RWPE1 (cell line): ENCODE measurements at regions not wholly inside any gene's neighbourhood (a gene's known extent, or its start where the extent isn't known, plus 50 kb on each side); places are given as distances from the start of the nearest gene placed in this dataset.
"Not testable (repeated sequence)": the region's sequence is repeated elsewhere in the genome, so short reads cannot be mapped to it uniquely, and the experiment has no call there.

Experiments used
- CTCF ChIA-PET: fragments of 350-600 bp; sonication (Branson Sonifier 250); formaldehyde crosslinking; extraction: SDS; loops from one replicate; lab custom pipeline; 2021; lab: Yijun Ruan, JAX
- POLR2A ChIA-PET: fragments of 400-600 bp; formaldehyde crosslinking; extraction: SDS; loops from one replicate; lab custom pipeline; 2020; ENCODE audit warnings: antibody characterized with exemption; ENCODE audit not compliant: low non-redundant PET; lab: Yijun Ruan, JAX
- DNase-seq: peaks from one replicate; pipeline ENCODE4 v3.0.0; 2012; ENCODE audit warnings: low spot score
- H3K27ac ChIP-seq: fragments of 450-650 bp; 2 replicates; pipeline ENCODE4 v1.5.1; 2017
- TF ChIP-seq, protein P1 (sequence below): fragments of 450-650 bp; conservative IDR thresholded peaks from 2 replicates; pipeline ENCODE4 v1.5.1; 2017; ENCODE audit warnings: low read depth, mild to moderate bottlenecking

DNA sequence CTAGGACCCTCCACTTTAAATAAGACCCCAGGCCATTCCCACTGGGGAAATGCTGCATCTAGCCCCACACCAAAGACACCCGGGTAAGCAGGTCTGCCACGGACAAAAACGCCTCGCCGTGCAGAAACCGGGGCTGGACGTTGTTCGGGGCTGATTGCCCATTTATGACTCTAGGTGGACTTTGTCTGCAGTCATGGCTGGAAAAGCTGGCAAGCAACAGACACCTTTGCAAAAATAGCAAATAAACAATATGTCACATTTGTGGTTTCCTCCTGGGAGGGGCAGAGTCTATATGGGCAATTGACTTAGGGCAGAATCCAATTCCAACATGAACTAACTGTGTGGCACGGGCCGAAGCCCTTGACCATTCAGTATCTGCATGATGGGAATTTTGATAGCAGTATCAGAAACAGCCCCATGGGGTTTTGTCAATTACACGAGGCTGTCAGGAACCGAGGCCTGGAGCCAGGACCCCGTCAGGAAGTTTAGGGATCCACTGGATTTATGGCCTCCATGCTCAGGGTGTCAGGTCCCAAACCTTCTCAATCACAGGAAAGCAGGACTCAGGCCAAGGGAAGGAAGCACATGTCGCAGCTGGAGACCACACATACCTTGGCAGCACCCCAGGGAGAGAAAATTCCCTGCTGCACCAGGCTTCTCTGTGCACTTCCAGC lies 172.8 kb downstream of the OR4M2 start:
- POLR2A ChIA-PET, CTCF ChIA-PET, H3K27ac ChIP-seq, DNase-seq: not testable (repeated sequence)

- H3K27ac ChIP-seq, result no peak overlapping the region
- POLR2A ChIA-PET, result no interaction called here
- CTCF ChIA-PET, result interaction anchor here (0.6 kb wide), 1 partner anchor 18 kb away, joined by 5 read pairs; no protein-coding TSS in a partner anchor
- TF ChIP-seq, protein P1, sequence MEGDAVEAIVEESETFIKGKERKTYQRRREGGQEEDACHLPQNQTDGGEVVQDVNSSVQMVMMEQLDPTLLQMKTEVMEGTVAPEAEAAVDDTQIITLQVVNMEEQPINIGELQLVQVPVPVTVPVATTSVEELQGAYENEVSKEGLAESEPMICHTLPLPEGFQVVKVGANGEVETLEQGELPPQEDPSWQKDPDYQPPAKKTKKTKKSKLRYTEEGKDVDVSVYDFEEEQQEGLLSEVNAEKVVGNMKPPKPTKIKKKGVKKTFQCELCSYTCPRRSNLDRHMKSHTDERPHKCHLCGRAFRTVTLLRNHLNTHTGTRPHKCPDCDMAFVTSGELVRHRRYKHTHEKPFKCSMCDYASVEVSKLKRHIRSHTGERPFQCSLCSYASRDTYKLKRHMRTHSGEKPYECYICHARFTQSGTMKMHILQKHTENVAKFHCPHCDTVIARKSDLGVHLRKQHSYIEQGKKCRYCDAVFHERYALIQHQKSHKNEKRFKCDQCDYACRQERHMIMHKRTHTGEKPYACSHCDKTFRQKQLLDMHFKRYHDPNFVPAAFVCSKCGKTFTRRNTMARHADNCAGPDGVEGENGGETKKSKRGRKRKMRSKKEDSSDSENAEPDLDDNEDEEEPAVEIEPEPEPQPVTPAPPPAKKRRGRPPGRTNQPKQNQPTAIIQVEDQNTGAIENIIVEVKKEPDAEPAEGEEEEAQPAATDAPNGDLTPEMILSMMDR, result no peak
- DNase-seq, result no peak
Observed at GRCh38 chr15:22253676-22254408, 173.5 kb downstream of the OR4M2 start.

DNA sequence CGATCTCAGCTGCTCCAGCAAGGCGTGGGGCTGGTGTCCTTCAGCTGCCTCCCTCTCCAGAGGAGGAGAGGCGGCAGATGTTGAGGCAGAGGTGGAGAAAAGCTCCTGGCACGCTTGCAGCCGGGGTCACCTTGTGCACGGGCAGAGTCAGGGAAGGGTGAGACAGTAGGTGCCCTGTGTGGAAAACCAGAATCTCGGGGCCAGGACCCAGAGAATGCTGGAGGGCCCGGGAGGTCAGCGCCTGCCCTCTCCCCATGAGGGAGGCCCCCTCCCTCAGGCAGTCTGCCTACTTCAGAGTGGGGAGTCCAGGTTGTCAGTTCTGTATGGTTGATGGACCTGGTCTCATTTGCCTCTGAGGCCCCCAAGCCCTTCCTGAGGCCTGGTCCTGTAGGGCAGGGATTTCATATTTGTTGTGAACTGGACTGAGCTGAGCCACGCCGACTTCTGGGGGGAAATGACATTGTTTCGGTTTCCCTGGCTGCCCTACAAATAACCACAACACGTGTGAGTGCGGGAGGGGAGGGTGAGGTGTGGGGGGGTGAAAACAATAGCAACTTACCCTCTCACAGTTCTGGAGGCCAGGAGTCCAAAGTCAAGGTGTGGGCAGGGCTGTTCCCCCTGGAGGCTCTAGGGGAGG lies 174.2 kb downstream of the OR4M2 start:
- DNase-seq, H3K27ac ChIP-seq, POLR2A ChIA-PET: not testable (repeated sequence)
- CTCF ChIA-PET, result interaction anchor here (0.6 kb wide), 1 partner anchor 18 kb away, joined by 5 read pairs; no protein-coding TSS in a partner anchor

GRCh38 chr15:22255606-22256005 lies 175.3 kb downstream of the OR4M2 start:
- H3K27ac ChIP-seq, DNase-seq, POLR2A ChIA-PET: not testable (repeated sequence)
- CTCF ChIA-PET, result interaction anchor here (0.6 kb wide), 1 partner anchor 9 kb away, joined by 4 read pairs; no protein-coding TSS in a partner anchor

DNA sequence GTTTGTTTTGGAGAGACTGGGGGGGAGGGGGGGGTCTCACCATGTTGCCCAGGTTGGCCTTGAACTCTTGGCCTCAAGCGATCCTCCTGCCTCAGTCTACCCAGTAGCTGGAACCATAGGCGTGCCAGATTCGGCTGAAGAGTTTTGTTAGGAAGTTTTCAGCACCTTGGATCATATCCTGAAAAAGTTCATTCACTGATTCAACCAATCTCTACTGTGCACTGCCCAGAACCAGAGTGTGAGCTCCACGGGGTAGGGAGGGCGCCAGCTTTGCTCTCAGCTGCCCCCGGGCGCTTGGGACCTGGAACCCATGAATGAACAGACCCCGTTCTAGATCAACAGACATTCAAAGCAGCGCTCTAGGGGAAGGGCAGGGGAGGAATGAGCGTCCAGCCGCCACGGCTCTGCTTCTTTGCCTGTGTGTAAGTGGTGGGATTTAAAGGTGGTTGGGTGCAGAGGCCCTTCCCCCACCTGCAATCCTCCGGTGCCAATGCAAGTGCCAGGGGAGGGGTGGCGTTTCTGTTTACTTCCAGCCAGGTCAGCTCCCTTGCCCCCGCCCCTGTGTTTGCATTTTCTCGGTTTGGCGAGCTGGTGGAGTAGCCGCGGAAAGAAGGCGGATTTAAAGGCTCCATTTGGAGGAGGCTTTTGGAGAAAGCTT lies 176.2 kb downstream of the OR4M2 start:
- H3K27ac ChIP-seq, CTCF ChIA-PET, POLR2A ChIA-PET, DNase-seq: not testable (repeated sequence)

DNA sequence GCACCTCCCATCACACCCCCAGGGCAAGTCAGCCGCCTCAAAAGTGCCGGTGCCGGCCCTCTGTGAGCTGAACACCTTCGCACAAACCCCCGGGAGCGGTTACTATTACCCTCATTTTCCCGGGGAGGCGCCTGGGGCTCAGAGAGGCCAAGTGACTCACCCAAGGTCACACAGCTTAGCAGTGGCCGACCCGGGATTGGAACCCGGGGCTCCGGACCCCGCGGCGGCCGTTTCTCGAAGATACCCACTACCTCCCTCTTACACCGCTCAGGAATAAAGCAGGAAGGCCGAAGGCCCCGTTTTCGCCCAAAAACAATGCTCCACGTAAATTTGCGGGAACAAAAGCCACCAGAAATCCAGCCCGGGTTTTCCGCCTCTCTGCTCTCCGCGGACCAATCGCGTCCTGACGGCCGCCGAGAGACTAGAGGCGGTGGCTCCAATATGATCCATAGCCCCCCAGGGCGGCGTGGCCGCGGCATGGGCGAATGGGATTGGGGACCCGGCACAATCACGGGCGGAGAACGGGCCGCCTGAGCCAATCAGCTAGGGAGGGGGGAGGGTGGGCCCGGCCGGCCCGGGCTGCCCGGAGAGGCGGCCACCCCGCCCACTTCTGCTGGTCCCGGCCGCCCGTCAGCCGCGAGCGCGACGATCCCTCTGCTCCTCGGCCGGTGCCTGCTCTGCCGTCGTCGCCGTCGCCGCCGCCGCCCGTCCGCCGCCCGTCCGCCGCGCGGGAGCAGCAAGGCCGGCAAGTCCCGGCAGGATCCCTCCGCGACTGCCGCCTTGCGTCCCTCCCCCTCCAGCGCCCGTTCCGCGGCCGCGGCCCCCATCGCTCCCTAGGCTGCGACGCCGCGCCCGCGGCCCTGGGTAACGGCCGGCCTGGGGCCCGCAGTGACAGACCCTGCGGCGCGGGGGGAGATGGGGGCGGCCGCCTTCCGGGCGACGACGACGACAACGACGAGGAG lies 177.0 kb downstream of the OR4M2 start:
- TF ChIP-seq, protein P1, result no peak
- ChIA-PET POLR2A (no interaction called here), CTCF (no interaction called here)
- no peak overlapping the region for H3K27ac ChIP-seq
- DNase-seq, result no peak

DNA sequence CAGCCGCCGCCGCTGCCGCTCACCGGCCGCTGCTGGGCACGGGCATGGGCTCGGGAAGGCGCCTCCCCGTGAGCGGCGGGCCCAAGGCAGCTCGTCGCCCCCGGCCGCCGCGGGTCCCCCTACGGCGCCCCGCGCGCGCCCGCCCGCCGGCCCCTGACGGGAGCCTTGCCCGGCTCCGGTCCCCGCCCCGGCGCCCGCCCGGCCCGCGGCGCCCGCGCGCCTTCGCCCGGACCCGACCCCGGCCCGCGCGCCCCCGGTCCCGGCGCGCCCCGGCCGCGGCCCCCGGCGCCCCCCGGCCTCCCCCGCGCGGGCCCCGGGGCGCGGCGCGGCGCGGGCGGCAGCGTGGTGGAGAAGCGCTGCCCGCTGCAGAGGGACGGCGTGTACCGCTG lies 177.7 kb downstream of the OR4M2 start:
- CTCF ChIA-PET, result no interaction called here
- TF ChIP-seq, protein P1, result no peak
- POLR2A ChIA-PET, result no interaction called here
- H3K27ac ChIP-seq, result no peak overlapping the region
- DNase-seq, result no peak
